Left lung (tissue), 4 donors: ENCODE measurements at regions not wholly inside any gene's neighbourhood (a gene's known extent, or its start where the extent isn't known, plus 50 kb on each side); places are given as distances from the start of the nearest gene placed in this dataset.

Experiments
- ATAC-seq: fragments of 200-7000 bp; cut with Tn5 transposase; one replicate; pipeline ENCODE4 v1.9.1; 2020; ENCODE audit warnings: moderate library complexity
- DNase-seq, 4 donors: peaks; one replicate each; pipeline ENCODE4 v3.0.0-alpha.2; 2013 to 2020
- H3K27ac ChIP-seq, 2 donors: fragments of 200-600 bp; sonication (generic) in 1 of 2; one replicate each; pipeline versions ENCODE4 v1.5.0 to v1.8.0; 2020 to 2021
- H3K27me3 ChIP-seq, 2 donors: fragments of 200-600 bp; sonication (generic) in 1 of 2; one replicate each; pipeline versions ENCODE4 v1.5.0 to v1.8.0; 2020 to 2021
- H3K36me3 ChIP-seq, 2 donors: fragments of 200-600 bp; sonication (generic) in 1 of 2; one replicate each; pipeline versions ENCODE4 v1.5.0 to v1.8.0; 2020 to 2021
- H3K4me1 ChIP-seq, 2 donors: fragments of 200-600 bp; one replicate each; pipeline ENCODE4 v1.8.0; 2021
- H3K4me3 ChIP-seq, 2 donors: fragments of 200-600 bp; sonication (generic) in 1 of 2; one replicate each; pipeline versions ENCODE4 v1.5.0 to v1.8.0; 2020 to 2021; ENCODE audit warnings: mild to moderate bottlenecking in 1 of 2
- H3K9me3 ChIP-seq, 2 donors: fragments of 200-600 bp; sonication (generic) in 1 of 2; one replicate each; pipeline versions ENCODE4 v1.5.0 to v1.8.0; 2020 to 2021
- intact Hi-C, 2 donors: fragments of 100-400 bp; cut with DNase I; formaldehyde crosslinking; loops; one replicate each; pipeline versions ENCODE4 v1.11.2 to v1.14.2; 2022
- TF ChIP-seq, protein P1 (sequence below), 2 donors: fragments of 200-600 bp; sonication (generic) in 1 of 2; IDR thresholded peaks; one replicate each; pipeline versions ENCODE4 v1.5.0 to v1.8.0; 2021; ENCODE audit warnings: antibody characterized with exemption in 2 of 2
- donor health status: DM: no; HTN: yes; CAD: no.
- donor health status: DM: no; HTN: no; CAD: no.

DNA sequence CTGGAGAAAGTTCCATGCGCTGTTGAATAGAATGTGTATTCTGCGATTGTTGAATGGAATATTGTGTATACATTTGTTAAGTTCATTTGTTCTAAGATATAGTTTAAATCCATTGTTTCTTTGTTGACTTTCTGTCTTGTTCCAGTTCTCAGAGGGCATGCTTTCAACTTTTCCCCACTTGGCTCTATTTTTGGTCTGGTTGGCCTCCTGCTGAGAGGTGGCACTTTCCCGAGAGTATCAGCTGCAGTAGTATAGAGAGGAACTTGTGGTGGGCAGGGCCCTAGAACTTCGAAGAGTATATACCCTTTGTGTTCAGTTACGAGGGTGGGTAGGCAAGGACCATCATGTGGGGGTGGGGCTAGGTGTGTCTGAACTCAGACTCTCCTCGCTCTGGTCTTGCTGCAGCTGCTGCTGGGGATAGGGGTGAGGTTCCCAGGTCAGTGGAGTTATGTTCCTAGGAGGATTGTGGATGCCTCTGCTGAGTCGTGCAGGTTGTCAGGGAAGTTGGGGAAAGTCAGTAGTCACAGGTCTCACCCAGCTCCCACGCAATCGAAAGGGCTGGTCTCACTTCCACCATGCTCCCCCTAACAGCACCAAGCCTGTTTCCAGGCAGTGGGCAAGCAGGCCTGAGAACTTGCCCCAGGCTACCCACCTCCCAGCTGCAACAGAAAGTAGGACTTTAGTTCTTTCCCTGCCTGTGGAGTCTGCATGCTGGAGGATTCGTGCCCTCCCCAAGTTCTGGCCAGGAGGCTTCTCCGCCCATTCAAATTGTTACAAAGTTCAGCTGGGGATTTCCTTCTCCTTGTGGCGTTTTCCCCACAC is 118.9 kb upstream of the SSTR4 start:
- peaks cover 0 to under 1% of the 10 kb centered on the region in 2 donors for H3K4me1 ChIP-seq
- DNase-seq: no peak
- no peak overlapping the region for H3K27ac ChIP-seq
- intact Hi-C loops: no loop called here
- TF ChIP-seq, protein P1, sequence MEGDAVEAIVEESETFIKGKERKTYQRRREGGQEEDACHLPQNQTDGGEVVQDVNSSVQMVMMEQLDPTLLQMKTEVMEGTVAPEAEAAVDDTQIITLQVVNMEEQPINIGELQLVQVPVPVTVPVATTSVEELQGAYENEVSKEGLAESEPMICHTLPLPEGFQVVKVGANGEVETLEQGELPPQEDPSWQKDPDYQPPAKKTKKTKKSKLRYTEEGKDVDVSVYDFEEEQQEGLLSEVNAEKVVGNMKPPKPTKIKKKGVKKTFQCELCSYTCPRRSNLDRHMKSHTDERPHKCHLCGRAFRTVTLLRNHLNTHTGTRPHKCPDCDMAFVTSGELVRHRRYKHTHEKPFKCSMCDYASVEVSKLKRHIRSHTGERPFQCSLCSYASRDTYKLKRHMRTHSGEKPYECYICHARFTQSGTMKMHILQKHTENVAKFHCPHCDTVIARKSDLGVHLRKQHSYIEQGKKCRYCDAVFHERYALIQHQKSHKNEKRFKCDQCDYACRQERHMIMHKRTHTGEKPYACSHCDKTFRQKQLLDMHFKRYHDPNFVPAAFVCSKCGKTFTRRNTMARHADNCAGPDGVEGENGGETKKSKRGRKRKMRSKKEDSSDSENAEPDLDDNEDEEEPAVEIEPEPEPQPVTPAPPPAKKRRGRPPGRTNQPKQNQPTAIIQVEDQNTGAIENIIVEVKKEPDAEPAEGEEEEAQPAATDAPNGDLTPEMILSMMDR (IDR thresholded peaks at IDR 0.05): no peak
- peaks cover 0 to 8% of the 10 kb centered on the region in 2 donors for H3K9me3 ChIP-seq
- ATAC-seq: no peak
- H3K27me3 ChIP-seq: peaks cover 0 to 59% of the 10 kb centered on the region in 2 donors
- H3K36me3 ChIP-seq: no peaks in the 10 kb centered on the region
- H3K4me3 ChIP-seq: no peak overlapping the region

DNA sequence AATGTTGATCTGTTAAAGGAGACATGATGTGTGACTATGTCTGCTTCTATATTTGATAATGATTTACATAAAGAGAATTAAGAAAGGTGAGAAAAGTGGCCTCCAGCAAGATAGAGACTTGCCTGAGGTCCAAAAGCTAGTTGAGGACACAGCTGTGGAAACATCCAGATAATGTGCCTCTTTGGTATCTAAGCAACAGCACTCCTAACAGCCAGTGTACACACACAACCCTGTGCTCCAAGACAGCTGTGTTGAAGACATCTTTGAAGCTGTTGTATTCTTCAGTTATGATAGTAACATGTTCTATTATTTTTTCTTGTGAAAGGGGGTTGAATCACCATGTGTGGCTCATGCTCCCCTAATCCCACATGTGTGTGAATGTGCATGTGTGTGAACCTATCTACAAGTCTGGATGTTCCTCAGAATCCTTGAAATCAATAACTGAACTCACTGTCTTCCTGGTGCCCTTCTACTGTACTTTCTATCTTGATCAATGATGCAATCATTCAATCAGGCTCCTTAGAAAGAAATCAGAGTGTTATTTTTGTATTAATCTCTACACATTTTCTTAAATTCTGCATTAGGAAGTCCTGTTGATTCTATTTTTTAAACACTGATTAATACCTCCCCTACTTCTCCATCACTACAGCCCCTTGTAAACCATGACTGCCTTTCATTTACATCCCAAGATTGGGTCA is 116.7 kb upstream of the SSTR4 start:
- peaks cover 0 to 12% of the 10 kb centered on the region in 2 donors for H3K4me1 ChIP-seq
- no peak overlapping the region for H3K27ac ChIP-seq
- DNase-seq (peak in 1 of 4 donors; percentile 25), ATAC-seq (no peak)
- TF ChIP-seq, protein P1 (IDR thresholded peaks at IDR 0.05): no peak
- intact Hi-C loops: no loop called here
- H3K27me3 ChIP-seq: peaks cover 0 to 60% of the 10 kb centered on the region in 2 donors
- no peak overlapping the region for H3K4me3 ChIP-seq
- no peaks in the 10 kb centered on the region for H3K36me3 ChIP-seq
- H3K9me3 ChIP-seq: peaks cover 0 to 1% of the 10 kb centered on the region in 2 donors

DNA sequence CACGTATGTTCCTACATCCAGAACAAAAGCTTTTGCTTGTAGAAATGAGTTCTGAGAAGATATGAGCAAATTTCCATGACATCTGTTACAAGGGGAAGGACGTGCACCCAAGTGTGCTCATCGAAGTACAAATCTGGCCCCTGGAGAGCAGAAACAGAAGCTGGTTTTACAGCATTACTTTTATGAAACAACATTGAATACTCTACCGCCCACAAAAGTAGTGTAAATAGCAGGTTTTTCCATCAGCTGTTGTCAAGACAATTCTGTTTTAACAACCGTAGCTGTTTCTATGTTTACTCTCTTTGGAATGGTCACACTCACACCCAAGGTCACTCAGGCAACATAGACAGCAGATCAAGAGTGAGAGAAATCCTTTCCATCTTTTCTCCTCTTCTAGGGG is 114.2 kb upstream of the SSTR4 start:
- no peaks in the 10 kb centered on the region for H3K9me3 ChIP-seq
- H3K36me3 ChIP-seq: no peaks in the 10 kb centered on the region
- intact Hi-C loops: no loop called here
- DNase-seq: no peak
- TF ChIP-seq, protein P1 (IDR thresholded peaks at IDR 0.05): no peak
- H3K27ac ChIP-seq: no peak overlapping the region
- ATAC-seq: no peak
- H3K4me3 ChIP-seq: no peak overlapping the region
- peaks cover 4 to 12% of the 10 kb centered on the region in 2 donors for H3K4me1 ChIP-seq
- peaks cover 0 to 66% of the 10 kb centered on the region in 2 donors for H3K27me3 ChIP-seq

DNA sequence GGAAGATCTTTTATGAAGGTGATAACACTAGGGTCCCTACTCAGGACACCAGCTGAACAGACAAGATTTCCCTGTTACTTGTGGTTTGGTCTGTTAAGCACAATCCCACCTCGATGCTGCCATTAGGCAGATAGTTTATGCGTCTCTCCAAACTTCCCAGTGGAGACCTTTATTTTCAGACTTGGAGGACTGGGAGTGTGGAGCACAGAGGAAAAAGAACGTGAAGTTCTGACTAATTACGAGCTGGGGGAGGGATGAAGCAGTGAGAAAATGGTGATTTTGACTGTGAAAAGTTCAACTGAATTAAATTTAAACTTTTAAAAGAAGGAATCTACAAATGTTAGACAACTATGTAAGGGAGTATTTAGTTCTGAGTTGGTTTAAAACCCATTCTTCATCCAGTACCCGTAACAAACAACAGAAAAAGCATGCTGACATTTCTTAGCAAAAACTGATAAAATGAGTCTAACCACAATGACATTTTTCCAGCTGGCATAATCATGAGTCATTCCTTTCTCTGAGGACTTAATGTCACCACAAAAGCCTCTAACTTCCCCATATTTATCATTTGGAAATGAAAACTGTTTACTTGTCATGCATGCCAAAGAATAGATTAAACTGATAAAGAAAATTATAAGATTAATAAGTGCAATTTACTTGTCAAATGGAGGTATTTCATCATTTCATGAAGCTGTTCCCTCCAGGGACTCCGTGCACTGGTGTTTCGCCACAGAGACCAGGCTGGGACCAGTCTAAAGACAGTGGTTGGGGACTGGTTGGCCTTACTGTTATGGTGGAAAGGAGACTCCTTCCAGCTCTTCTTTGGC is 113.3 kb upstream of the SSTR4 start:
- H3K9me3 ChIP-seq: no peaks in the 10 kb centered on the region
- H3K27ac ChIP-seq: no peak overlapping the region
- no peak overlapping the region for H3K4me3 ChIP-seq
- intact Hi-C loops: no loop called here
- peaks cover 4 to 12% of the 10 kb centered on the region in 2 donors for H3K4me1 ChIP-seq
- ATAC-seq: peak; percentile 34
- peaks cover 0 to 66% of the 10 kb centered on the region in 2 donors for H3K27me3 ChIP-seq
- TF ChIP-seq, protein P1 (IDR thresholded peaks at IDR 0.05): no peak
- DNase-seq: no peak
- H3K36me3 ChIP-seq: no peaks in the 10 kb centered on the region
